Left renal cortex interstitium (tissue), 4 donors: ENCODE measurements at regions not wholly inside any gene's neighbourhood (a gene's known extent, or its start where the extent isn't known, plus 50 kb on each side); places are given as distances from the start of the nearest gene placed in this dataset.
"Not testable (repeated sequence)": the region's sequence is repeated elsewhere in the genome, so short reads cannot be mapped to it uniquely, and the experiment has no call there.

ENCODE experiments used
- DNase-seq, 4 donors: peaks; one replicate each; pipeline ENCODE4 v3.0.0-alpha.2; 2013; ENCODE audit warnings: low read depth in 4 of 4, low spot score in 2 of 4, missing footprints in 1 of 4

DNA sequence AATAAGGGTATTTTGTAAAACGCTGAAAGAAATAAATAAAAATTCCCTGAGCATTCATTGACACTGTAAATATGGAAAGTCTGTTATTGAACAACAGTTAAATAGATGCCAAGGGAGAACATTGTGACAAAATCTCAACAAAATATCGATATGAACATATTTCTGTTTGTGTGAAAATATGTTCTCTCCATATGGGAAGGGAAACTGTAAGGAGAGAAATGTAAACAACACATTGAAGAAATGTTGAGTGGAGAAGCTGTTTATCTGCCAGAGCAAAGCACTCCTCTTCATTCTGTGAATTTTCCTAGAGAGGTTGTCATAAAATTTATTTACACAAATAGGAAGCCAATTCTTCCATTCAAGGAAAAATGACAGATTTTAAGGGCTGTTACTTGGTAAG lies 57.1 kb upstream of the EOMES start:
- DNase-seq: no peak

DNA sequence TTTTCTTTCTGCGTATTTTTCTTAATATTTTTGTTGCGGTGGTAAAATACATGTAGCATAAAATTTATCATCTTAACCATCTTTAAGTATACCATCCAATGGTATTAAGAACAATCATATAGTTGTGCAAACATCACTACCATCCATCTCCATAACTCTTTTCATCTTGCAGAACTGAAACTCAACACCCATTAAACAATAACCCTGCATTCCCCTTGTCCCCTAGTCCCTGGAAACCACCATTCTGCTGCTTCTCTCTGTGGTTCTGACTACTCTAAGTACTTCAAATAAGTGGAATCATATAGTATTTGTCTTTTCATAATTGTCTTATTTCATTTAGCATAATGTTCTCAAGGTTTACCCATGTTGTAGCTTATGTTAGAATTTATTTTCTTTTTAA lies 67.3 kb upstream of the EOMES start:
- no peak for DNase-seq

DNA sequence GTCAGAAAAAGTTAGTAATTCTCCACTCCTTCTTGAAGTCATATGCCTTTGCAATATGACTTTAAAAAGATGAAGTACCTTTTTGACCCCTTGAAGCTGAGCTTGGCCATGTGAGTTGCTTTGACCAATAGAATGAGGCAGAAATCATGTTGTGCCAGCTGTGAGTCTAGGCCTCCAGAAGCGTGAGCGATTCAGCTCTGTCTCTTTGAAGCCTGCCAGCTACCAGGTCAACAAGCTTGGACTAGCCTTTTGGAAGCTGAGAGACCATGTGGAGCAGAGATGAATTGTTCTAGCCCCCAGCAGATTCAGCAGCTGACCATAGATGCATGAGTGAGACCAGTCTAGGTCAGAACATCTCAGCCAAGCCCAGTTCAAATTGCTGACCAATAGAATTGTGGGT lies 69.8 kb upstream of the EOMES start:
- DNase-seq: no peak

DNA sequence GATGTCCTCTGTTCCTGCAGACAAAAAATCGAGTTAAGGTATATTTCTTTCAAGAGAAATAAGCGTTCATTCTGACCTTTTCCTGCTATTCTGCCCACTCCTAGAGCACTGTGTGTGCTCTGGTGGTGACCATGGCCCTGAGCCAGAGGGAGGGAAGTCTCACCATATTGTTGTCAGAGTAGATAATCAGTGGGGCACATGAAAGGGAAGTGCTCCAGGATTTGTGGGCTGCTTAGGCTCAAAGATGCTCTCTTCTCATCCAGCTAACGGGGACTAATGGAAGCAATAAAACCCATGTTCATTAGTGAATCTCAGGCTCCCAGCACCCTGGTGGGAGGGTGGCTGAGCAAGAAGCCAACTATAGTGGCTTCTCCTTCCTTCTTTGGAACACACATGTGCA lies 70.7 kb upstream of the EOMES start:
- DNase-seq: no peak

DNA sequence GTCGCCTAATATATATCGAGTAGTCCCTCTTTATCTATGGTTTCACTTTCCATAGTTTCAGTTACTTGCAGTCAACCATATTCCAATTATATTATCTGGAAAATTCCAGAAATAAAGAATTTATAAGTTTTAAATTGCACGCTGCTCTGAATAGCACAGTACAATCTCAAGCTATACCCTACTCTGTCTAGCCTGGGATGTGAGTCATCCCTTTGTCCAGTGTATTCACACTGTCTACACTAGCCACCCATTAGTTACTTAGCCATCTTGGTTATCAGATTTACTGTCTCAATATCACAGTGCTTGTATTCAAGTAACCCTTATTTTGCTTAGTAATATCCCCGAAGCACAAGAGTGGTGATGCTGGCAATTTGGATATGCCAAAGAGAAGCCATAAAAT lies 72.1 kb upstream of the EOMES start:
- no peak for DNase-seq

DNA sequence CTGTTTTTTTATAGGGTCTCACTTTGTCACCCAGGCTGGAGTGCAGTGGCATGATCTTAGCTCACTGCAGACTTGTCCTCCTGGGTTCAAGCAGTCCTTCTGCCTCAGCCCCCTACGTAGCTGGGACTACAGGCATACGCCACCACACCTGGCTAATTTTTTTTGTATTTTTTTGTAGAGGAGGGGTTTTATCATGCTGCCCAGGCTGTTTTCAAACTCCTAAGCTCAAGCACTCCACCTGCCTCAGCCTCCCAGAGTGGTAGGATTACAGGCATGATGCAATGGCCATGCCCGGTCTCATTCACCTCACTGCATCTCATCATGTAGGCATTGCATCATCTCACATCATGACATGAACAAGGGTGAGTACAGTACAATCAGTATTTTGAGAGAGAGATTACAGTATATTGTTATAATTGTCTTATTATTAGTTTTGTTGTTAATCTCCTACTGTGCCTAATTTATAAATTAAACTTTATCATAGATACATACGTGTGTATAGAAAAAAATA lies 74.3 kb upstream of the EOMES start:
- DNase-seq: no peak

DNA sequence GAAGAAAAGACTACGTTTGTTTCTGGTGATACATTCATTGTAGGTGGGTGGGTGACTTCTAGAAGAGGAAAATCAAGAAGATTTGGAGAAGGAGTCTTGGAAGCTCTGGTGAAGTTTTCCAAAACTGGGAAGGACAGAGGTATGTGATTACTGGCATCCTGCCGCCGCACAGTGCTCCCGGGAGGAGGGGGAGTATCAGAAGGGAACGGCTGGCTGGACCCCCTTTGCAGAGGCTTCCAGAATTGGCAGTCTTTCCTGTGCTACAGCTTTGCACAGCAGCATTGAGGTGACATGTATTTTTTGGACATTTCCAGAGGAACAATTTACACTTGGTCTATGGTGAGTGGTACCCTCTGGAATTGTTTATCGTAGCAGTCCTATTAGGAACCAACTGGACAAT lies 75.7 kb upstream of the EOMES start:
- no peak for DNase-seq

DNA sequence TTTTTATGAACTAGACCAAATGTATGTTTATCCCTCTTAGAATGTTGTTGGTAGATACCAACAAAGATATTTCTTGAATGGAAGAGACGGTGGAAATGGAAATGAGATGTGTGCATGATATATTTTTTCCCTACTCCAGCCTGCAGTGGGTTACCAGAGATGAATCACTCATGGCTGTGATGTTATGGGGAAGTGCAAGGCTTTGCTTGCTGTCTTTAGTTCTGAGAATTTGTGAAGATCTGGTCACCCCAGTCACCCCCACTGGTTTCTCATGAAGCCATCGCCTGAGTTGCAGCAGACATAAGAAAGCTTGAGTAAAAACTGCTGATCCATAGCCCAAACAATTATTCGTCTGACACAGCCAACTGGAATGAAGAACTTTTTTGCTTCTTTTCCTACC lies 78.1 kb upstream of the EOMES start:
- no peak for DNase-seq

DNA sequence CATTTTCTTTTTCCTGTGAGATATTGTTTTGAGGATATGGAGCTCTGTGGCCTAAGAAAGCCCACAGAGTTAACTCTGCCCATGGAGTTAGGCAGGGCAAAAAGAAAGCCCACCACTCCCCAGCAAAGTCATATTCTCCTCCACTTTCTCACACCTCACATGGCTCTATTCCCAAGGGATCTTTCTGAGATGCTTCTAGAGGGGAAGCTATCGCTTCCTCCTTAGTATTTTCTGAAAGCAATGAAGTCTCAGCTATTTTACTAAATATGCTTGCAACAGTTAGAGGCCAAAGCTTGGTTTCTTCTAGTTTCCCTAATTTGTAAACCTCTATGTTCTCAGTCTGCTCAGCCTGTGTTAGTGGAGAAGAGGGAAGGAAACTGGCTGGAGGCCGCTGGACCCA lies 80.3 kb upstream of the EOMES start:
- DNase-seq: no peak

DNA sequence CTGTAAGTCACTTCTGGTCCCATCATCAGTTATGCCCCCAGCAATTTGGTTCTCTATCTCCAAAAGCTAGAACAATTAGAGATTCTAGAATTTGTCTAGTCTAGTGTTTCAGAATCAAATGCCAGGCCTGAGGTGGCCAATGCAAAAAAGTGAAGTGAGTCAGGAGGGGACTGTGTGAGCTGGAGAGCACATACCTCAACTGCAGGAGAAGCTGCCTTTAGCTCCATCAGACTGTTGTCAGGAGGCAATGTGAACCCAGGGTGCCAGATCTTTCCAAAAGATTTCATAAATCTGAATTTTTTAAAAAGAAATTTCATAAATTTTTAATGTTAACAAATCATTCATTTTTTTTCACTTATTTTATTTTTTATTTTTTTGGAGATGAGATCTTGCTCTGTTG lies 80.7 kb upstream of the EOMES start:
- no peak for DNase-seq

DNA sequence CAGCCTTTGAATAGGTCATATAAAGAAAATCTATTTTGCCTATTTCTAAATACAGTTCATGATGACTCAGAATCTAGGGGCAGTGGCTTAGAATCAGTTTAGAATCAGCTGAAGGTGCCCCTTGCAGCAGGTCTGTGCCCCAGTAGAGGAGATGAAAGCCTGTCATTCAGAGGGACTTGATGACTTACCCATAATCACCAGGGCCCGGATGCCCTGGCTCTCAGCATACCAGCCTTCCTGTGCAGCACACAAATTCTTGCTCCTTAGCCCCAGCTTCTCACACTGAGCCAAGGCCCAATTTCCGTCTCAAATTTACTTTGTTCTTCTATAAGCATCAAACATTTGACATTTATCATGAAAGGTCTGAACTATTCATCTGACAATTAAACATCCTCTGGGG lies 83.2 kb upstream of the EOMES start:
- no peak for DNase-seq

DNA sequence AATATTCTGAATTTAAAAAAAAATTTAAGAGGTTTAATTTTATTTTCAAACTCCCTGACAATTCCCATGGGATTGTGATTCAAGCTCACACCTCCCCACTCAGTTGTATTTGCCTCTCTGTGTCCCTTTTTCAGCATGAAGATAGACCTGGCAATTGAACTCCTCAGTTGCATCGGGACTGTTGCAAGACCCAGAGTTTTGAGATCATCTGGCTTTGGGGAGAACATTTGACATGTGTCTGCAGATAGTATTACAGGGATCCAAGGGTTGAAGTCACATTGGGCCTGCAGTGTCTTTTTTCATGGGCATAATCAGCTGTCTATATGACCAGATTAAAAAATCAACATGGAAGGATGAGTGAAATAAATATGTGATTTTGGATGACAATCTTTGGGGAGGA lies 91.1 kb upstream of the EOMES start:
- no peak for DNase-seq

DNA sequence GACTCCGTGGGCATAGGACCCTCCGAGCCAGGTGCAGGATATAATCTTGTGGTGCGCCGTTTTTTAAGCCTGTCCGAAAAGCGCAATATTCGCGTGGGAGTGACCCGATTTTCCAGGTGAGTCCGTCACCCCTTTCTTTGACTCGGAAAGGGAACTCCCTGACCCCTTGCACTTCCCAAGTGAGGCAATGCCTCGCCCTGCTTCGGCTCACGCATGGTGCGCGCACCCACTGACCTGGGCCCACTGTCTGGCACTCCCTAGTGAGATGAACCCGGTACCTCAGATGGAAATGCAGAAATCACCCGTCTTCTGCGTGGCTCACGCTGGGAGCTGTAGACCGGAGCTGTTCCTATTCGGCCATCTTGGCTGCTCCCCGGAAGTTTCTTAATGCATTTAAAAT lies 99.5 kb upstream of the EOMES start:
- not testable (repeated sequence) for DNase-seq

DNA sequence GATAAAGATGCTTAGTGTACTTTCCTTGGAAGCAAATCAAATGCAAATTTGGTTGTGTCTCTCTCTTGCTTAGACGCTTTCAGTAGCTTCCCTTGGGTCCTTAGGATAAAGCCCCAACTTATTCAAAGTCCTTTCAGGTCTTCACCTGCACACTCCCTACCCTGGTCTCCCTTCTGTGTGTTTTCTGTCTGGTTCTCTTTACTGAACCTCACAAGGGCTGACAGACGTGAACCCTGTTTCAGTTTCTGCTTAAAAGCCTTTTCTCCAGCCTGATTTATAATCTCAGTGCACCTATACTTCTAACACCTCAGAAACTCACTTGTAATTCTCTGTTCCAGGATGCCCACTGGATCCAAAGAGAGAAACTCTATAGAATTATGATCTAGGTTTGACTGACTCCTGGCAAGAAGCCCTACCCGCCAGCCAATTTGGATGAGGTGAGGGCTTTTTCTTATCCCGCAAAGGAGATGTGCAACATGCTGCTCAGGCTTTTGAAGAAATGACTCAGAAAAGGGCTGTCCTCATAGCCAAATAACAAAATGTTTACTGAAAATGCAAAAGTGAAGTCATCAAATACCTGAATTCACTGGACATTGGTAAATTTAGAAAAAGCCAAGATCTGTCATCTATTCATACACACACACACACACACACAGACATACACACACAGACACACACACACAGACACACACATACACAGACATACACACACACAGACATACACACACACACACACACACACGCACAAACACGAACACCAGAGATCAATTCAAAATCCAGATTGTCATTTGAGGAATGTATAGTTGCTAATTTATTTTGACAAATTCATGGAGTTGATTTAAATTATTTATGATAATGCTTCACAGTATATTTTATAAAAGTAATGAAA lies 102.4 kb upstream of the EOMES start:
- DNase-seq: no peak

DNA sequence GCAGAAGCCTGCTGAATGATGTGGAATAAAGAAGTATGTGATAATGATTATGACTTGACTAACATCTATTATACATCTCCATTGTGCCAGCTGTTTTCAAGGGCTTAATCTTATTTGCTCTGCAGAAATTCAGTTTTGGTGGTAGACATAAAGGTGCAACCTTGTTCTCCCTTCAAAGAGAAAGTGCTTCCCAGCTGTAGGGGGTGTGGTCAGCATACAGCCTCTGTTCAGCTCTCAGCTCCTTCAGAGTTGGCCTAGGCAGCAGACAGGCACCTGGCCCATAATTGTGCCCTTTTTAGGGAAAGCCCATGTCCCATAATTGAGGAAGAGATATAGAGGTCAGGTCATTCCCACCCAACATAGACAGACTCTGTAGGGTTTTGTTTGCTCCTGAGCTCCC lies 104.3 kb upstream of the EOMES start:
- no peak for DNase-seq

DNA sequence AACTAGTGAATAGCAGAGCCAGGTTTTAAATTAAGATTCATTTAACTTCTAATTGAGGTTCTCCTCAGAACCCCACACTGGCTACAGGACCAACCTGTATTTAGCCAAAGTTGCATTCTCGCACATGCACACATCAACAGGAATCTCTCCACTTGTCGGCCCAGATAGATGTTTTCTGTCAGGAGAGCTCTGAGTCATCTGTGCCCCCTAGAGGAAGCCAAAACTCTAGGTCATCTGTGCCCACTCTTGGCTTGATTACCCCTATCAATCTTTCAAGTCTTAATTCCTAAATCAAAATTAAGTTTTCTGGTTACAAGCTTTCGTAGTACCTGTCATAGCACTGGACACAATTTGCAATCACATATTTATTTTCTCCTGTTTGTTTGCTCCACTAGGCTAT lies 104.9 kb upstream of the EOMES start:
- no peak for DNase-seq

DNA sequence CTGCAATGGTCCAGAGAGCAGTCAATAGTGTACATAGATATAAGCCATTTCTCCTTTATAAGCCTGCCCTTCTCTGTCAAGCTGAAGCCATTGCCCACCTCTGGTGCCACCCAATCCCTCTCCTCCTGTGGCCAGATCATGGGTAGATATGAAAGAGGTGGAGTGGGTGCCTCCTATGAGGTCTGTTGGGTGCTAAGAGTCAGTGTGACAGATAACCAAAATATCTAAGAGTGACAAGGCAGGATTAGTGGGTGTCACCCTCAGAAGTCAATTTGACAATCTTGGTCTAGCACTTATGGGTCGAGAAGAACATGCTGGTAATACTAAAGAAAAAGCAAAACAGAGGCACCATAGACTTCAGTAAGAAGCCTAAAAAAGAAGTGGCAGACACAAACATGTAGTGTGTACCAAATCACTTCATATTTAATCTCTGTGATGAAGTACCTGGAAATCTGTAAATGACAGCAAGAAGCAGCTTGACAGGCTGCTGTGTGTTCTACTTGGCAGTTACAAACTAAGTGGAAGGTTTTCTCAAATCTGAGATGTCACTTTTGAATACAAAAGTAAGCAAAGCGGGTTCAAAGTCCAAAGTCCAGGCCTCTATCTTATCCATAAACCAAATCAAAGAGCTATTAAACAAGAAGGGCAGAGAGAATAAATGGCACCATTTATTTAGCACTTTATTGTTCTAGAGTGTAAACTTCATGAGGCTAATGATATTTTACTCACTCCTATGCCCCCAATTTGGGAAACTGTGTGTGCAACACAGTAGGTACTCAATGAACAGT lies 118.9 kb upstream of the EOMES start:
- no peak for DNase-seq

DNA sequence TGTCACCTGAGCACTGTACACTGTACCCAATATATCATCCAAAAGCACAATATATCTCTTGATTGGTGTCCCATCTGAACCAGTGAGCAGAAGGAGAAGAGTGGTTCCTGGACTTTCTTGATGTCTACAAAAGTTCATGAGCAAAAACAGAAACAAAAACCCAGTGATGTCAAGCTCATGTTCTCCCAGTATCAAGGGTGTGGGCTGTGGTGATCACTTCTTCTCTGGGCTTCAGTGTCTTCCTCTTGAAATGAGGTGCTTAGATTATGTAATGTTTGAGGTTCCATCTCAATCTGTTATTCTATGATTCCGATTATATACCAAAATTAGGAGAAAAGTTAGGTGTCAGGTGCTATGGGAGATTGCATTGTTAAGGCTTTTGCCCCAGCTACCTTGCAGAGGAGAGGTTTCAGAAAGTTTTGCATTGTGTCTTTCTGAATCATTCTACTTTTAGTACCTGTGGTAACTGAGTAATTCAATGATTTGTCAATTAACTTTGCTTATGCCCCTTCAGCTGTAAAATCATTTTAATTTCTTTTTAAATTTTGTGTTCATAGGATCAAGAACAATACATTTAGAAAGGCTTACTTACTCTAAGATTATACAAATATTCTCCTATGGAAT lies 122.0 kb upstream of the EOMES start:
- DNase-seq: no peak

DNA sequence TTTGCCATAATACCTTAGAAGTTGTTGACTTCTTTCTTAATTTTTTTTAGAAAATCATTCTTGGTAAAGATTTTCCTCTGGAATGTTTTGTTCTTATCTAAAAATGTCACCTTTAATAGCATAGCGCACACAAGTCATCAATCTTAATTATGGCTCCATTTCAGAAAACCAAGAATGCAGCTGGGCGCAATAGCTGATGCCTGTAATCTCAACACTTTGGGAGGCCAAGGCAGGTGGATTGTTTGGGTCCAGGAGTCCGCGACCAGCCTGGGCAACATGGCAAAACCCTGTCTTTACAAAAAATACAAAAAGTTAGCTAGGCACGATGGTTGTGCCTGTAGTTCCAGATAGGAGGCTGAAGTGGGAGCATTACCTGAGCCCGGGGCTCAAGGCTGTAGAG lies 125.6 kb upstream of the EOMES start:
- no peak for DNase-seq

DNA sequence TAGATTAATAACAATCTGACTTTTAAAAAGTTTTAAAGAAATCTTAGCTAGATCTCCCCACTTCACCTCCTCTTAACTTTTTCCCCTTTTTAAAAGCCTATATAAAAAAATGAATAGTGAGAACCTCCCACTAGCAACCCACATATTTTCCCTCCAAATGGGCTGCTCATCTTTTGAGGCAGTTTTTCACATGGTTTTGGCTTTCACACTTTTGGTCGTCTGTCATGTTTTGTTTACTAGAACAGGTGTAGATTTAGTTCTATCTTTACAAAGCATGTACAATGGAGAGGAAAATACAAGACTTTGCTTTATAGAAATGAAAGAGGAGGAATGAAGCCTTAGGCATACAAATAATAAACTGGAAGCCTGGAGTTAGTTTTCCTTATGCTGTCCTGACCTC lies 126.7 kb upstream of the EOMES start:
- no peak for DNase-seq

DNA sequence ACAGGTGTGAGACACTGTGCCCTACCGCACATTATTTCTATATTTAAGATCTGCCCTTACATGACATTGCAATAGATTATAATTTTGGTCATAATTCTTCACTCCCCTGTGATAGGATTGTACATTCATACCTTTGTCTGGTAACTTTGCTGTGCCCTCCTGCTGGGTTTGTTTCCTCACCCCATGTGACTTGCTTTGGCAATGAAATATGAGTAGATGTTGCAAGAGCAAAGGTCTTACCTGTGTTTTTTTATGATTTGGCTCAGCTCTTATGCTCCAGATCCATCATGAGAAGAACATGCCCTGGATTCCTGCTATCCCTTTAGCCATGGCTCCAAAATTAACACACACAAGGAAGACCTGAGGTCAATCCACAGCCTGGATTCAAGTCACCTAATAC lies 137.7 kb upstream of the EOMES start:
- no peak for DNase-seq
